GM10266 (cell line): ENCODE measurements at regions not wholly inside any gene's neighbourhood (a gene's known extent, or its start where the extent isn't known, plus 50 kb on each side); places are given as distances from the start of the nearest gene placed in this dataset.

Experiments
- DNase-seq: peaks from one replicate; pipeline ENCODE4 v3.0.0; 2012; ENCODE audit errors: extremely low spot score
- CTCF ChIP-seq: IDR thresholded peaks from 2 replicates; pipeline ENCODE4 v1.5.1; 2012; ENCODE audit warnings: mild to moderate bottlenecking, low read depth; ENCODE audit not compliant: control insufficient read depth, insufficient read depth; ENCODE audit errors: missing control alignments

GRCh38 chr4:110945600-110945999 lies 322.7 kb upstream of the PITX2 start:
- no peak for TF ChIP-seq CTCF
- DNase-seq: no peak

GRCh38 chr4:110949542-110949941 lies 326.7 kb upstream of the PITX2 start:
- no peak for TF ChIP-seq CTCF
- no peak for DNase-seq

GRCh38 chr4:110950731-110951130 lies 327.9 kb upstream of the PITX2 start:
- no peak for DNase-seq
- no peak for TF ChIP-seq CTCF

GRCh38 chr4:110953191-110953590 lies 330.3 kb upstream of the PITX2 start:
- DNase-seq: no peak

GRCh38 chr4:110953898-110954297 lies 331.0 kb upstream of the PITX2 start:
- TF ChIP-seq CTCF: no peak
- DNase-seq: no peak

More at GRCh38 chr4:110953191-110953590, 330.3 kb upstream of the PITX2 start:
- no peak for TF ChIP-seq CTCF

- no peak for TF ChIP-seq CTCF
- DNase-seq: no peak
These were observed 332.9 kb upstream of the PITX2 start for GRCh38 chr4:110955748-110956147.

GRCh38 chr4:110959041-110959643 lies 336.3 kb upstream of the PITX2 start:
- TF ChIP-seq CTCF: peak; percentile 29
- DNase-seq: no peak
